ENCODE measurements at regions not wholly inside any gene's neighbourhood (a gene's known extent, or its start where the extent isn't known, plus 50 kb on each side); places are given as distances from the start of the nearest gene placed in this dataset.

DNA sequence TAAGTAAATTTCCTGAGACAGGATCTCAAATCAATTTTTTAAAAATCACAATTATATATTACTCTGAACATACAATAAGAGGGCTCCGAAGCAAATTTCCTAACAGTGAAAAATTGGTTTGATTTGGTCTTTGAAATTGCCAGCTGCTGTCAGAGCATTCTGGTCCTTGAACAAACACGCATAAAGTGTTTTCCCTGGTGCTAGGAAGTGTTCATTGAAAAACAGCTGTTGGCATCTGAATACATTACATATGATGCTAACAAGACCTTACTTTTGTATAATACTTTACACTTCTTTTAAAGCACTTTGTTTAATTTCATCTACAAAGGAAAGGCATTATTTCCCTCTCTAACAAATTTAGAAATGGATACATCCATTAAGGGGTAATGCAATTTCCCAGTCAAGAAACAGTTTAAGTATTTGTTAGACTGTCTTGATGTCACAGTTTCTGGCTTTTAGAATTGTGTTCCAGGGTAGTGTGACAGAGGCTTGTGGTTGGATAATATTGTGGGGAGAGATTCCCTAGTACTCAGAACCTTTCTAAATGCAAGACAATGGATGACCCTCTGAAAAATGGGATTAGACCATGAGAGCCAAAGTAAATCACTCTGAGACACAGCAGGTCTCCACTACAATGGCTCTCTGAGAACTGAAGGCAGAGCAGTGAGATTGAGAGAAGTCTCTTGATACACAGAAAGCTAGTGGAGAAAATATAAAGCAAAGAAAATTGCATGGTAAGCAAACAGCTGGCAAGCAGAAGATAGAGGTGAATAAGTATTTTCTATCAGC lies 299.0 kb downstream of the TRIB2 start:
- TF ChIP-seq TCF7L2 (IDR thresholded peaks at IDR 0.05; ENCODE audit: low read depth, low read length) (no peak), POLR2AphosphoS5 (IDR thresholded peaks at IDR 0.05; ENCODE audit: low read depth, low read length) (no peak), REST (IDR thresholded peaks at IDR 0.05; ENCODE audit: insufficient read depth in 1 of 2, low read depth in 2 of 2, low read length in 1 of 2) (no peak), SIN3A (IDR thresholded peaks at IDR 0.05; ENCODE audit: borderline replicate concordance, insufficient read depth, low read depth, low read length) (no peak), CTCF (IDR thresholded peaks at IDR 0.05) (no peak)
- DNase-seq (ENCODE audit: low read depth, low spot score), result no peak
- ATAC-seq, result no peak
- no peak overlapping the region for H3K4me3 ChIP-seq (ENCODE audit: low read depth in 2 of 2, low read length in 2 of 2)
- ChIA-PET POLR2A (no interaction called here), CTCF (interaction anchor here (1.1 kb wide), 1 partner anchor 9 kb away, joined by 3 read pairs; no protein-coding TSS in a partner anchor)
- H3K4me1 ChIP-seq (ENCODE audit: control insufficient read depth, insufficient read depth, low read length), result no peaks in the 10 kb centered on the region
- H3K36me3 ChIP-seq (ENCODE audit: control insufficient read depth, insufficient read depth, low read length), result no peaks in the 10 kb centered on the region; the same call in 1 of the 2 replicates
- intact Hi-C loops (cut with micrococcal nuclease; ENCODE audit: unreplicated experiment) (no loop called here), in situ Hi-C loops (cut with HindIII; ENCODE audit: low pct_unique_long_range_greater_than_20kb, low sequenced_read_pairs) (no loop called here)
- no TSS peak for BruUV-seq (replicated peaks)
- H3K27ac ChIP-seq (ENCODE audit: low read length), result no peak overlapping the region
- H3K9me3 ChIP-seq (ENCODE audit: control insufficient read depth, insufficient read depth, low read depth, low read length), result no peaks in the 10 kb centered on the region
- peaks cover 4% of the 10 kb centered on the region; the same call in 1 of the 2 replicates for H3K27me3 ChIP-seq (ENCODE audit: control insufficient read depth, insufficient read depth, low read length)

DNA sequence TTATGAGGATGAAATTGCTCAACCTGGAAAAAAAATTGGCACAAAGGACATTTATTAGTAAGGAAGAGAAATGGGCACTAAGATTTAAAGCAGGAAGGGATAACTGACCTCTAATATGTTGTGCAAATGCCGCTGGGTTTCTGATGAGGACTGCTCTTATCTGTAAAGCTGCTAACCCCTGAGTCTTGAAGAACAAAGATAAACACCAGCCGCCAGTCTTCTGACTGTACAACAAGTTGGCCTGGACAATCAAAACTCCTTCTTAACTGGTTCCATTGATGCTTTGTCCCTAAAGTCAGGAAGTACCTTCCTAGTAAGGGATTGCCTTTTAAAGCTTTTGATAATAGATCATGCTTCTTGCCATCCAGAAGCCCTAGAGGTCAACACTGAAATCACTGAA lies 301.8 kb downstream of the TRIB2 start:
- in situ Hi-C loops (cut with HindIII; ENCODE audit: low pct_unique_long_range_greater_than_20kb, low sequenced_read_pairs) (no loop called here), intact Hi-C loops (cut with micrococcal nuclease; ENCODE audit: unreplicated experiment) (no loop called here)
- ATAC-seq, result no peak

More for the DNA sequence above, 301.8 kb downstream of the TRIB2 start:
- Histone ChIP-seq H3K27ac (ENCODE audit: low read length) (no peak overlapping the region), H3K4me1 (ENCODE audit: control insufficient read depth, insufficient read depth, low read length) (no peaks in the 10 kb centered on the region), H3K4me3 (ENCODE audit: low read depth in 2 of 2, low read length in 2 of 2) (no peak overlapping the region), H3K9me3 (ENCODE audit: control insufficient read depth, insufficient read depth, low read depth, low read length) (no peaks in the 10 kb centered on the region), H3K36me3 (ENCODE audit: control insufficient read depth, insufficient read depth, low read length) (no peaks in the 10 kb centered on the region; the same call in 1 of the 2 replicates), H3K27me3 (ENCODE audit: control insufficient read depth, insufficient read depth, low read length) (peaks cover 11% of the 10 kb centered on the region)
- no peak for DNase-seq (ENCODE audit: low read depth, low spot score)
- BruUV-seq (replicated peaks), result no TSS peak
- ChIA-PET CTCF (no interaction called here), POLR2A (no interaction called here)
- TF ChIP-seq CTCF (IDR thresholded peaks at IDR 0.05), result no peak

Data from Panc1 (cell line).